Cardiac fibroblast (primary cell): ENCODE measurements at regions not wholly inside any gene's neighbourhood (a gene's known extent, or its start where the extent isn't known, plus 50 kb on each side); places are given as distances from the start of the nearest gene placed in this dataset.

Experiments used
- DNase-seq, 2 donors: peaks; one replicate each; pipeline versions ENCODE4 v3.0.0 to v3.0.0-alpha.2; 2010; ENCODE audit warnings: low read depth in 2 of 2
- H3K4me3 ChIP-seq, 2 donors: replicated peaks in 1 of 2; 1 replicate in 1 of 2; 2 replicates in 1 of 2; pipeline ENCODE4 v1.5.1; 2011; ENCODE audit warnings: low read depth in 2 of 2, low read length in 2 of 2, mild to moderate bottlenecking in 2 of 2, moderate library complexity in 1 of 2
- TF ChIP-seq, protein P1 (sequence below): IDR thresholded peaks from one replicate; pipeline ENCODE4 v1.5.1; 2011; ENCODE audit warnings: low read depth, mild to moderate bottlenecking, low read length, inconsistent platforms

DNA sequence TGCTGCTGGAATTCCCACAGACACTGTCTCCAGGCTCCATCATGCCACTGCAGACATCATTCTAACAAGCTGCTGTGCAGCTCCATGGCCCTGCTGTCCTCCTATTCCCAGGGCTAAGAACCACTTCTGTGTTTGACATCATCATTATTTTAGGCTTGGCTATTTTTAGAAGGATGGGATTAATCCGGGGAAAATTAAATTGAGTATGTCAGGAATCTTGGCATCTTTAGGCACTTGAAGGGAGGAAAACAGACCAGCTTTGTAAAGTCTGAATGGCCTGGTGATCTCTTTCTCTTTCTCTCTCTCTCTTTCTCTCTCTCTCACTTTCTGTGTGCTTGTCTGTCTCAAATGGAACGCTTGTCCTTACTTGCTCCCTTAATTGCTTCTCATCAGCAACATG lies 568.3 kb upstream of the FLRT2 start:
- DNase-seq: no peak
- TF ChIP-seq, protein P1, sequence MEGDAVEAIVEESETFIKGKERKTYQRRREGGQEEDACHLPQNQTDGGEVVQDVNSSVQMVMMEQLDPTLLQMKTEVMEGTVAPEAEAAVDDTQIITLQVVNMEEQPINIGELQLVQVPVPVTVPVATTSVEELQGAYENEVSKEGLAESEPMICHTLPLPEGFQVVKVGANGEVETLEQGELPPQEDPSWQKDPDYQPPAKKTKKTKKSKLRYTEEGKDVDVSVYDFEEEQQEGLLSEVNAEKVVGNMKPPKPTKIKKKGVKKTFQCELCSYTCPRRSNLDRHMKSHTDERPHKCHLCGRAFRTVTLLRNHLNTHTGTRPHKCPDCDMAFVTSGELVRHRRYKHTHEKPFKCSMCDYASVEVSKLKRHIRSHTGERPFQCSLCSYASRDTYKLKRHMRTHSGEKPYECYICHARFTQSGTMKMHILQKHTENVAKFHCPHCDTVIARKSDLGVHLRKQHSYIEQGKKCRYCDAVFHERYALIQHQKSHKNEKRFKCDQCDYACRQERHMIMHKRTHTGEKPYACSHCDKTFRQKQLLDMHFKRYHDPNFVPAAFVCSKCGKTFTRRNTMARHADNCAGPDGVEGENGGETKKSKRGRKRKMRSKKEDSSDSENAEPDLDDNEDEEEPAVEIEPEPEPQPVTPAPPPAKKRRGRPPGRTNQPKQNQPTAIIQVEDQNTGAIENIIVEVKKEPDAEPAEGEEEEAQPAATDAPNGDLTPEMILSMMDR: no peak
- no peak overlapping the region for H3K4me3 ChIP-seq

DNA sequence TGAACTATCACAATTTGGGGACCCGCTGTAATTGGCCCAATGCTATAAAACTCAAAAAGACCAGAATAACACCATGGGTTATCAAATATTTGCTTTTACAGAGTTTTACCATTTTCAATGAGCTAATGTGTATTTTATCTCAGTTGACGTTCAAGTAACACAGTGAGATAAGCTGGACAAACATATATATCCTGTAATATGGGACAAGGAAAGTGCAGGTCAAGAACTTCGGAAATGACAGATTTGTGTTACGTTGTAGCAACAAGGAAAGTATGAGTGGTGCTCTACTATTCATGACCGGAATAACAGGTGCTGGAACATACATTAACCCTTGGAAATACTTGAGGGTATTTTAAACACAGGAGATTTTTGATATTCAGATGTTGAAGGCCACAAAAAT lies 566.4 kb upstream of the FLRT2 start:
- TF ChIP-seq, protein P1: no peak
- DNase-seq: no peak
- H3K4me3 ChIP-seq: no peak overlapping the region

DNA sequence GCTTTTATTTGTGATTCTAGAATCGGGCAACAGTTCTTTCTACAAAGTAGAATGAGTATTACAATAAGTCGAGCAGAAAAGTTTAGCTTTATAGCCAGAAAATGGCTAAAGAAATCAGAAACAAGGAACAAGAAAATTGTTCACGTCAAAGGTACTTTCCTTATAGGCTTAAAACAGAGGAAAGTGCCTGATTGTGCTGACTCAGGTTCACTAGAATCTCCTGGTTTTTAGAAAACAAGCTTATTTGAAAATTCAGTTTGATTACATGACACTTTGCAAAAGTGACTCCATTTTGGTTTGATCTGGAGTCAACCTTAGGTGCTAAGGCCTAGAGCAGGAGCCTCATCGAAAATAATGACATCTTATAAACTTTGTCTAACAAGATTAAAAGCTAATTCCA lies 564.7 kb upstream of the FLRT2 start:
- DNase-seq: no peak
- H3K4me3 ChIP-seq: no peak overlapping the region
- TF ChIP-seq, protein P1: no peak

DNA sequence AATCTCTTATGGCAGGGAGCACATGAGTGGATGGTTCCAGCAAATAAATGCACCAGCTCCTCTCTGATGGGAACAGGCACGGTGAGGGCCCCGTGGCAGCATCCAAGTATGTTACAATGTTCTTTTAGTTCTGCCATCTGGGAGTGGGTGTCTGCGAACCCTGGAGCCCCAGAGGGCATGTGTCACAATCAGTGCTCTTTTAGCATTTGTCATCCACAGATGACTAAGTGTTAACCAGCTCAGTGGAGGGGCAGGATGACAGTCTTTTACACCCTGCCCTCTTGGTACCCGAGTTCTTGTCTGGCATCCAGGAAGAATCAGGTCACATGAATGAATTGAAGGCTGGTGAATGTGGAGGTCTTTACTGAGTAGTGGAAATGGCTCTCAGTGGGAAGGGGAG lies 560.4 kb upstream of the FLRT2 start:
- H3K4me3 ChIP-seq: no peak overlapping the region
- TF ChIP-seq, protein P1: no peak
- DNase-seq: no peak

DNA sequence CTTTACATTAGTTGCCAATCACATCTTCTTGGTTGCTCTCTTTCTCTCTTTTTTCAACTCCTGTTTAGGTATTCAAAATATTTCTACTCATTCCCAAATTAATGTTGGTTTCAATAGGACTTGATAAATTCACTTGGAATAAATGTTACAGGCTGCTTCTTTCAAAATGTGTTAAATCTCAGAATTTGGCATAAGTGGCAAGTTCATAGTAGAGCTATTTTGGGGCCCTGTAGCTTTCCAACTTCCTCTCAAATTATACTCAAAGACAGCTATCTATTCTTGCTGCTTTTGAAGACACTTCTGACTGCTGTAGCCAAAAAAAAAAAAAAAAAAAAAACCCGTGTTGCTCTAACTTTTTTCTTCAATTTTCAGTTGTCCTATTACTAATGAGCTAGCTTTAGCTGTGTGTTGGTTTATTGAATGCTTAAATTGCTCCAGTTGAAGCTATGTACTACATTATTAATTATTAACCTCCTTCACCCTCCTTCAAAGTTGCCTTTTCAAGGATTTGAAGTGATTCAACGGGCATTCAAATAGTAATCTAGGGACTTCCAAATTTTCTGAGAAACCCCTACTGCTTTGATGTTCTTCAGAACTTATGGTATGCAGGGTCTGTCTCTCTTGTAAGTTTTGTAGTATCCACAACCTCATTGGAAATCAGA lies 554.6 kb upstream of the FLRT2 start:
- no peak overlapping the region for H3K4me3 ChIP-seq
- no peak for DNase-seq
- TF ChIP-seq, protein P1: no peak

DNA sequence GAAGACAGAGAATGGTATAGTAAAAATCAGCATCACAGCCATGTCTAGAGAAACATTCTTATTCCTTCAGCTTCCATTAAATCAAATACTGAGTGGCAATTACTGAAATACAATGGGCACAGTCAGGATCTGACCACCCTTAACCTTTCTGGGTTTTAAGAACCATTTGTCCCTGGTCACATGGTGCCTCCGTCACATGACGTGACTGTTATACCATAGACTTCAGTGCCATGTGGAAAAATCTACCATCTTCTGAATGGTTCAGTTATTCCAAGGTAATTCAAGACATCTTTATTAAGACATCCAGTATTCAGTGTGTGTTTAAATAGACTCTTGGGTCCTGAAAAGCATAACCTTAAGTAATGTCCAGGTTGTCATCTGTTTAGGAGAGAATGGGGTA lies 553.1 kb upstream of the FLRT2 start:
- no peak for DNase-seq
- TF ChIP-seq, protein P1: no peak
- H3K4me3 ChIP-seq: no peak overlapping the region

DNA sequence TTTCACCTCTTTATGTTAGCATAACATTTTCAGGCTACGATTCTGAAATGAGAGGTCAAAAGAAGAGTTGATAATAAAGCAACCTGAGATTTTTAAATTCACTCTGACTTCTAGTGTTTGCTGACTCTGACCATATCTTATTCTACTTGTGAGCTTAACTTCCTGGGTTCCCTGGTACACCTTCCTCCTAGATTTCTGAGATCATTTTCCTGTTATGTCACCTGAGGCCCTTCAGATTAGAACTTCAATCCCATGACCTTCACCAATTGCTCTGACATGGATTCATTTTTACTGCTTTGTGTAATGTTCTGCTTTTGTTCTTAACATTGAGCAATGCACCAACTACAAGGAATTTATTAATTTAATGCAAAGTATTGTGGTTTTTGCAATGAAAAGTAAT lies 542.9 kb upstream of the FLRT2 start:
- no peak overlapping the region for H3K4me3 ChIP-seq
- DNase-seq: no peak
- TF ChIP-seq, protein P1: no peak
